ENCODE measurements at regions not wholly inside any gene's neighbourhood (a gene's known extent, or its start where the extent isn't known, plus 50 kb on each side); places are given as distances from the start of the nearest gene placed in this dataset.

DNA sequence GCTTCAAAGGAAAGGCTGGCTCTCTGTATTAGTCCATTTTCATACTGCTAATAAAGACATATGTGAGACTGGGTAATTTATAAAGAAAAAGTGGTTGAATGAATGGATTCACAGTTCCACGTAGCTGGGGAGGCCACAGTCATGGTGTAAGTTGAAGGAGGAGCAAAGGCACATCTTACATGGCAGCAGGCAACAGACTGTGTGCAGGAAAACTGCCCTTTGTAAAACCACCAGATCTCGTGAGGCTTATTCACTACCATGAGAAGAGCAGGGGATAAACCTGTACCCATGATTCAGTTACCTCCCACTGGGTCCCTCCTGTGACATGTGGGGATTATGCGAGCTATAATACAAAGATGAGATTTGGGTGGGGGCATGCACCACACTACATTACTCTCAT, 1486.6 kb downstream of the PCDH7 start:
- H3K79me2 ChIP-seq (ENCODE audit: control insufficient read depth, insufficient read depth, low read length): no peaks in the 10 kb centered on the region
- H2AFZ ChIP-seq (ENCODE audit: low read length): no peak overlapping the region
- H4K20me1 ChIP-seq (ENCODE audit: control insufficient read depth, extremely low read depth, insufficient read depth, low read length): no peaks in the 10 kb centered on the region
- H3K27ac ChIP-seq (ENCODE audit: insufficient read depth, low read length): no peak overlapping the region
- no peak overlapping the region for H3K9ac ChIP-seq (ENCODE audit: insufficient read depth, low read length)
- H3K9me3 ChIP-seq (ENCODE audit: control insufficient read depth, insufficient read depth, low read depth, low read length): no peaks in the 10 kb centered on the region
- TF ChIP-seq CTCF (conservative IDR thresholded peaks at IDR 0.05 in 1 of 2, IDR thresholded peaks at IDR 0.05 in 1 of 2; ENCODE audit: low read depth in 1 of 2, low read length in 2 of 2) (no peak), EZH2 (IDR thresholded peaks at IDR 0.05; ENCODE audit: low read length, missing control alignments) (no peak)
- no peak overlapping the region for H3K4me3 ChIP-seq (replicated peaks in 1 of 4; ENCODE audit: control extremely low read depth in 1 of 4, insufficient read depth in 1 of 4, low read depth in 3 of 4, low read length in 4 of 4)
- no peak overlapping the region for H3K4me2 ChIP-seq (ENCODE audit: extremely low read depth, insufficient read depth, low read length)
- H3K36me3 ChIP-seq (ENCODE audit: control insufficient read depth, insufficient read depth, low read length): no peaks in the 10 kb centered on the region
- H3K27me3 ChIP-seq (ENCODE audit: control insufficient read depth, insufficient read depth, low read length): no peaks in the 10 kb centered on the region
- no peak for DNase-seq (ENCODE audit: low read depth in 2 of 2)
- H3K4me1 ChIP-seq (ENCODE audit: control insufficient read depth, extremely low read depth, insufficient read depth, low read length): no peaks in the 10 kb centered on the region

GRCh38 chr4:32207456-32207855, 1487.3 kb downstream of the PCDH7 start:
- DNase-seq (ENCODE audit: low read depth in 2 of 2): peak in 1 of 2 donors; percentile 6
- no peak overlapping the region for H3K9ac ChIP-seq (ENCODE audit: insufficient read depth, low read length)

DNA sequence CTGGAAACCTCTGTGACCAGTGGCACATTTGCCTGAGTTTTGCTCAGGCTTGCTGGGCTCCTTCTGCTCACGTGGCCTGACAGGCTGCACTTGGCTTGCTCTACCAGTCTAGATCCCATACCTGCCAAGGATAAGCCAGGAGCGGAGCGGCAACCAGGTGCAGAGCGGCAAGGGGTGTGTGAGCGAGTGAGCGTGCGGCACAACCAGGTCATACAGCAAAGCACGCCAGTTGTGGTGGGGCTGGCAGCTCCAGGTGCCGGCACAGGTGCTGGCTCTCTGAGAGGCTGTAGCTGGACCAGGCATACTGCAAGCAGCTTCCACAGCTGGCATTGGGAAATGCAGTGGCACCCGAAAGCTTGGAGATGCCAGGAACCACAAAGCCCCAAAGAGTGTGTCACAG, 1495.1 kb downstream of the PCDH7 start:
- TF ChIP-seq CTCF (conservative IDR thresholded peaks at IDR 0.05 in 1 of 2, IDR thresholded peaks at IDR 0.05 in 1 of 2; ENCODE audit: low read depth in 1 of 2, low read length in 2 of 2): no peak
- TF ChIP-seq EZH2 (IDR thresholded peaks at IDR 0.05; ENCODE audit: low read length, missing control alignments): no peak

More at GRCh38 chr4:32207456-32207855, 1487.3 kb downstream of the PCDH7 start:
- TF ChIP-seq CTCF (conservative IDR thresholded peaks at IDR 0.05 in 1 of 2, IDR thresholded peaks at IDR 0.05 in 1 of 2; ENCODE audit: low read depth in 1 of 2, low read length in 2 of 2): no peak
- no peak for TF ChIP-seq EZH2 (IDR thresholded peaks at IDR 0.05; ENCODE audit: low read length, missing control alignments)
- Histone ChIP-seq H3K36me3 (ENCODE audit: control insufficient read depth, insufficient read depth, low read length) (no peaks in the 10 kb centered on the region), H3K79me2 (ENCODE audit: control insufficient read depth, insufficient read depth, low read length) (no peaks in the 10 kb centered on the region), H3K27me3 (ENCODE audit: control insufficient read depth, insufficient read depth, low read length) (no peaks in the 10 kb centered on the region), H3K4me1 (ENCODE audit: control insufficient read depth, extremely low read depth, insufficient read depth, low read length) (no peaks in the 10 kb centered on the region), H3K27ac (ENCODE audit: insufficient read depth, low read length) (no peak overlapping the region), H4K20me1 (ENCODE audit: control insufficient read depth, extremely low read depth, insufficient read depth, low read length) (no peaks in the 10 kb centered on the region), H2AFZ (ENCODE audit: low read length) (no peak overlapping the region), H3K9me3 (ENCODE audit: control insufficient read depth, insufficient read depth, low read depth, low read length) (no peaks in the 10 kb centered on the region), H3K4me3 (replicated peaks in 1 of 4; ENCODE audit: control extremely low read depth in 1 of 4, insufficient read depth in 1 of 4, low read depth in 3 of 4, low read length in 4 of 4) (no peak overlapping the region), H3K4me2 (ENCODE audit: extremely low read depth, insufficient read depth, low read length) (no peak overlapping the region)

More for the DNA sequence above, 1495.1 kb downstream of the PCDH7 start:
- Histone ChIP-seq H3K9me3 (ENCODE audit: control insufficient read depth, insufficient read depth, low read depth, low read length) (no peaks in the 10 kb centered on the region), H3K27me3 (ENCODE audit: control insufficient read depth, insufficient read depth, low read length) (no peaks in the 10 kb centered on the region), H3K36me3 (ENCODE audit: control insufficient read depth, insufficient read depth, low read length) (no peaks in the 10 kb centered on the region), H4K20me1 (ENCODE audit: control insufficient read depth, extremely low read depth, insufficient read depth, low read length) (no peaks in the 10 kb centered on the region), H3K4me1 (ENCODE audit: control insufficient read depth, extremely low read depth, insufficient read depth, low read length) (no peaks in the 10 kb centered on the region), H2AFZ (ENCODE audit: low read length) (no peak overlapping the region), H3K9ac (ENCODE audit: insufficient read depth, low read length) (no peak overlapping the region), H3K4me2 (ENCODE audit: extremely low read depth, insufficient read depth, low read length) (no peak overlapping the region), H3K4me3 (replicated peaks in 1 of 4; ENCODE audit: control extremely low read depth in 1 of 4, insufficient read depth in 1 of 4, low read depth in 3 of 4, low read length in 4 of 4) (no peak overlapping the region), H3K27ac (ENCODE audit: insufficient read depth, low read length) (no peak overlapping the region), H3K79me2 (ENCODE audit: control insufficient read depth, insufficient read depth, low read length) (no peaks in the 10 kb centered on the region)
- no peak for DNase-seq (ENCODE audit: low read depth in 2 of 2)

Data from fibroblast of lung (primary cell).